ENCODE measurements at regions not wholly inside any gene's neighbourhood (a gene's known extent, or its start where the extent isn't known, plus 50 kb on each side); places are given as distances from the start of the nearest gene placed in this dataset.
A peak's percentile ranks its signal among the peaks of the same experiment; 100 is the strongest.

DNA sequence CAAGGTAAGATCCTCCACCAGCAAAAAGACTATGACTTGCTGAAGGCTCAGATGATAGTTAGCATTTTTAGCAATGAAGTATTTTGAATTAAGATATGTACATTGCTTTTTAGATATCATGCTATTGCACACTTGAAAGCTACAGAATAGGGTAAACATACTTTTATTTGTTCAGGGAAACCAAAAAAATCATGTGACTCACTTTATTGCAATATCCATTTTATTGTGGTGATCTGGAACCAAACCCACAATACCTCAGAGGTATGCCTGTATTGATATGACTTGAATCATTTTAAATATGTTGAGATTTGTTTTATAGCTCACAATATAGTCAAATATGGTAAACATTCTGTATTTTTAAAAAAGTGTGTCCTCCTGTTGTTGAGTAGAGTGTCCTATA is 96.1 kb downstream of the DIO3 start:
- no peak for DNase-seq (ENCODE audit: low spot score)
- POLR2A ChIA-PET = no interaction called here
- no peak overlapping the region for H2AFZ ChIP-seq (ENCODE audit: low read length)
- H3K4me1 ChIP-seq (ENCODE audit: insufficient read depth, low read length, poor library complexity, severe bottlenecking) = no peaks in the 10 kb centered on the region
- intact Hi-C loops (cut with micrococcal nuclease; ENCODE audit: unreplicated experiment) = no loop called here
- no peak overlapping the region for H3K4me3 ChIP-seq (ENCODE audit: low read depth, low read length, poor library complexity, severe bottlenecking)
- BruUV-seq (replicated peaks) = no TSS peak
- no peak overlapping the region for H3K4me2 ChIP-seq (ENCODE audit: low read length)
- H3K9me3 ChIP-seq (ENCODE audit: low read length) = no peaks in the 10 kb centered on the region
- H3K27ac ChIP-seq (ENCODE audit: low read depth, low read length, poor library complexity, severe bottlenecking) = no peak overlapping the region
- no peaks in the 10 kb centered on the region for H3K36me3 ChIP-seq (ENCODE audit: insufficient read depth, low read length)
- CTCF ChIA-PET (ENCODE audit: unreplicated experiment) = no interaction called here
- H3K9me2 ChIP-seq (ENCODE audit: insufficient read depth, low read length) = no peaks in the 10 kb centered on the region
- no peaks in the 10 kb centered on the region for H4K20me1 ChIP-seq (ENCODE audit: insufficient read depth, low read length)
- no peaks in the 10 kb centered on the region for H3K79me2 ChIP-seq (ENCODE audit: insufficient read depth, low read depth, low read length)
- TF ChIP-seq, protein P1, sequence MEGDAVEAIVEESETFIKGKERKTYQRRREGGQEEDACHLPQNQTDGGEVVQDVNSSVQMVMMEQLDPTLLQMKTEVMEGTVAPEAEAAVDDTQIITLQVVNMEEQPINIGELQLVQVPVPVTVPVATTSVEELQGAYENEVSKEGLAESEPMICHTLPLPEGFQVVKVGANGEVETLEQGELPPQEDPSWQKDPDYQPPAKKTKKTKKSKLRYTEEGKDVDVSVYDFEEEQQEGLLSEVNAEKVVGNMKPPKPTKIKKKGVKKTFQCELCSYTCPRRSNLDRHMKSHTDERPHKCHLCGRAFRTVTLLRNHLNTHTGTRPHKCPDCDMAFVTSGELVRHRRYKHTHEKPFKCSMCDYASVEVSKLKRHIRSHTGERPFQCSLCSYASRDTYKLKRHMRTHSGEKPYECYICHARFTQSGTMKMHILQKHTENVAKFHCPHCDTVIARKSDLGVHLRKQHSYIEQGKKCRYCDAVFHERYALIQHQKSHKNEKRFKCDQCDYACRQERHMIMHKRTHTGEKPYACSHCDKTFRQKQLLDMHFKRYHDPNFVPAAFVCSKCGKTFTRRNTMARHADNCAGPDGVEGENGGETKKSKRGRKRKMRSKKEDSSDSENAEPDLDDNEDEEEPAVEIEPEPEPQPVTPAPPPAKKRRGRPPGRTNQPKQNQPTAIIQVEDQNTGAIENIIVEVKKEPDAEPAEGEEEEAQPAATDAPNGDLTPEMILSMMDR (conservative IDR thresholded peaks at IDR 0.05; ENCODE audit: low read length) = no peak
- TF ChIP-seq EZH2phosphoT487 (IDR thresholded peaks at IDR 0.05; ENCODE audit: borderline replicate concordance, low read depth, low read length) = no peak

DNA sequence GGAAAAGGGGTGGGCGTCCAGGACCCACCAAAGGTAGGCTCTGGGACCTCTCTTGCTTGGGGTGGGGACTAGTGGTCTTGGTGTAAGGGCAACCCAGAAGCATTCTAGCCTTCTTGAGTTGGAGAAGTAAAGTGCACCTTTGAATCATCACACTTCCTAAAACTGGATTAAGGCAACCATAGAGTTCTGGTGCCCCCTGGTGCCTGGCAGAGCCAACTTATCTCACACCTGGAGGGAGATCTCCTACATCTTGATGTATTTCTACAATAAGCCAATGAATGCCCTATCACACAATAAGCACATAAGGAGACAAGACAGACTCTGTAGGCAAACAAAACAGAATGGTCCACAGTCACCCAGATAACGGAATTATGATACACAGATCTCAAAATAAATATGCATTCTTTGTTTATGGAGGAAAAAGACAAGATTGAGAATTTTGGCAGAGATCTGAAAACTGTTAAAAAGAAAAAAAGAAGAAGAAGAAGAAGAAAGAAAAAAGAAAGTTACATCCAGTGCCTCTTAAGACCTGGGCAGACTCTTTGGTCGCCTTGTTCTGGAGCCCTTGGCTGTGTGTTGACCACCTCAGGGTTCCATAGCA is 95.9 kb upstream of the PPP2R5C start:
- no peaks in the 10 kb centered on the region for H3K79me2 ChIP-seq (ENCODE audit: insufficient read depth, low read depth, low read length)
- POLR2A ChIA-PET = no interaction called here
- intact Hi-C loops (cut with micrococcal nuclease; ENCODE audit: unreplicated experiment) = loop anchor here (1.0 to 5.0 kb wide), 2 partner anchors 814 to 1283 kb away; no protein-coding TSS in a partner anchor
- CTCF ChIA-PET (ENCODE audit: unreplicated experiment) = no interaction called here
- peaks cover 8% of the 10 kb centered on the region; the same call in 1 of the 2 replicates for H3K9me3 ChIP-seq (ENCODE audit: low read length)
- H3K4me2 ChIP-seq (ENCODE audit: low read length) = no peak overlapping the region
- no peaks in the 10 kb centered on the region for H4K20me1 ChIP-seq (ENCODE audit: insufficient read depth, low read length)
- no peaks in the 10 kb centered on the region for H3K36me3 ChIP-seq (ENCODE audit: insufficient read depth, low read length)
- H3K27ac ChIP-seq (ENCODE audit: low read depth, low read length, poor library complexity, severe bottlenecking) = no peak overlapping the region
- H3K9me2 ChIP-seq (ENCODE audit: insufficient read depth, low read length) = no peaks in the 10 kb centered on the region
- DNase-seq (ENCODE audit: low spot score) = peak; percentile 69
- H3K4me1 ChIP-seq (ENCODE audit: insufficient read depth, low read length, poor library complexity, severe bottlenecking) = no peaks in the 10 kb centered on the region
- no peak overlapping the region for H2AFZ ChIP-seq (ENCODE audit: low read length)
- no peak overlapping the region for H3K4me3 ChIP-seq (ENCODE audit: low read depth, low read length, poor library complexity, severe bottlenecking)
- TF ChIP-seq, protein P1 (conservative IDR thresholded peaks at IDR 0.05; ENCODE audit: low read length) = peak; percentile 88
- no peak for TF ChIP-seq EZH2phosphoT487 (IDR thresholded peaks at IDR 0.05; ENCODE audit: borderline replicate concordance, low read depth, low read length)
- BruUV-seq (replicated peaks) = no TSS peak

DNA sequence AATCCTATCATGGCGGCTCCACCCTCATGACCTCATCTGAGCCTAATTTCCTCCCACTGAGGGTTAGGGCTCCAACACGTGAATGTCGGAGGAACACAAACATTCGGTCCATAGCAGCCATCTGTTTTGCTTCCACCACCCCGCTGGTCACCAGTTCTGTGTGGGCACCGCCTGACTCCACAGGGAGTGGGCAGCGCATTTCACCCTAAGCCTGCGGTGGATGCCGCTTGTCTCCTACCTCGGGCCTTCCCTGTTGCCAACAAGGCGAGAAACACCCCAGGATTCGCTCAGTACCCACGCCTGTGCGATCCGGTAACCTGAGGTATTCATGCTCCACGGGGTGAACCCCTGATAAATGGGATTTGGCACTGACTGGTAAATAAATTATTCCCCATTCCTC is 95.2 kb upstream of the PPP2R5C start:
- Histone ChIP-seq H3K9me2 (ENCODE audit: insufficient read depth, low read length) (no peaks in the 10 kb centered on the region), H4K20me1 (ENCODE audit: insufficient read depth, low read length) (no peaks in the 10 kb centered on the region), H3K4me2 (ENCODE audit: low read length) (no peak overlapping the region), H3K9me3 (ENCODE audit: low read length) (peaks cover 8% of the 10 kb centered on the region; the same call in 1 of the 2 replicates), H3K4me3 (ENCODE audit: low read depth, low read length, poor library complexity, severe bottlenecking) (no peak overlapping the region), H3K36me3 (ENCODE audit: insufficient read depth, low read length) (no peaks in the 10 kb centered on the region), H2AFZ (ENCODE audit: low read length) (no peak overlapping the region), H3K79me2 (ENCODE audit: insufficient read depth, low read depth, low read length) (no peaks in the 10 kb centered on the region), H3K27ac (ENCODE audit: low read depth, low read length, poor library complexity, severe bottlenecking) (no peak overlapping the region), H3K4me1 (ENCODE audit: insufficient read depth, low read length, poor library complexity, severe bottlenecking) (no peaks in the 10 kb centered on the region)
- CTCF ChIA-PET (ENCODE audit: unreplicated experiment) = no interaction called here
- DNase-seq (ENCODE audit: low spot score) = no peak
- intact Hi-C loops (cut with micrococcal nuclease; ENCODE audit: unreplicated experiment) = loop anchor here (5.0 kb wide), 1 partner anchor 1284 kb away; no protein-coding TSS in a partner anchor
- TF ChIP-seq, protein P1 (conservative IDR thresholded peaks at IDR 0.05; ENCODE audit: low read length) = no peak
- POLR2A ChIA-PET = no interaction called here
- BruUV-seq (replicated peaks) = no TSS peak

Measured in OCI-LY7 (cell line).